HEK293 (cell line): ENCODE measurements at regions not wholly inside any gene's neighbourhood (a gene's known extent, or its start where the extent isn't known, plus 50 kb on each side); places are given as distances from the start of the nearest gene placed in this dataset.
"Not testable (repeated sequence)": the region's sequence is repeated elsewhere in the genome, so short reads cannot be mapped to it uniquely, and the experiment has no call there.

ENCODE experiments used
- CTCF ChIA-PET: fragments of 350-600 bp; formaldehyde crosslinking; extraction: SDS; loops from one replicate; lab custom pipeline; 2021; ENCODE audit warnings: antibody characterized with exemption; lab: Yijun Ruan, JAX
- POLR2A ChIA-PET: fragments of 300-600 bp; formaldehyde crosslinking; extraction: SDS; loops from one replicate; lab custom pipeline; 2020; ENCODE audit warnings: antibody characterized with exemption, inconsistent platforms; lab: Yijun Ruan, JAX
- H3K27ac ChIP-seq: fragments of 200-500 bp; sonication (Bioruptor generic); 2 replicates; pipeline ENCODE4 v1.5.1; 2014; ENCODE audit warnings: low read depth, low read length, control low read depth, inconsistent platforms; ENCODE audit errors: extremely low read depth
- H3K36me3 ChIP-seq, 2 experiments: fragments of 200-500 bp in 1 of 2; sonication (Bioruptor generic) in 1 of 2; 1 replicate in 1 of 2; 2 replicates in 1 of 2; pipeline ENCODE4 v1.5.1; 2014 to 2017; ENCODE audit warnings: inconsistent platforms in 2 of 2, low read length in 2 of 2; ENCODE audit not compliant: control insufficient read depth in 2 of 2, insufficient read depth in 1 of 2
- H3K4me1 ChIP-seq: fragments of 200-500 bp; sonication (Bioruptor generic); 2 replicates; pipeline ENCODE4 v1.5.1; 2014; ENCODE audit warnings: mild to moderate bottlenecking, low read length, inconsistent platforms; ENCODE audit not compliant: control insufficient read depth, insufficient read depth
- H3K4me3 ChIP-seq: 2 replicates; pipeline ENCODE4 v1.5.1; 2011; ENCODE audit warnings: low read depth, mild to moderate bottlenecking, control low read depth, low read length, moderate library complexity
- H3K9me3 ChIP-seq: fragments of 200-500 bp; sonication (Bioruptor generic); 2 replicates; pipeline ENCODE4 v1.5.1; 2014; ENCODE audit warnings: low read depth, low read length, inconsistent platforms; ENCODE audit not compliant: control insufficient read depth, insufficient read depth
- BCL6B ChIP-seq: fragments of 450-650 bp; formaldehyde crosslinking; IDR thresholded peaks from 2 replicates; pipeline ENCODE4 v1.5.1; 2017; ENCODE audit warnings: missing biosample characterization, missing genetic modification characterization
- ELK4 ChIP-seq: IDR thresholded peaks from 2 replicates; pipeline ENCODE4 v1.6.1; 2011; ENCODE audit warnings: mild to moderate bottlenecking, low read depth, low read length, borderline replicate concordance
- GFI1B ChIP-seq: fragments of 450-650 bp; formaldehyde crosslinking; IDR thresholded peaks from 2 replicates; pipeline ENCODE4 v1.5.1; 2016; ENCODE audit warnings: missing biosample characterization, missing genetic modification characterization
- KLF7 ChIP-seq: fragments of 450-650 bp; formaldehyde crosslinking; IDR thresholded peaks from 2 replicates; pipeline ENCODE4 v1.5.1; 2016; ENCODE audit warnings: missing biosample characterization, missing genetic modification characterization, borderline replicate concordance
- MEIS1 ChIP-seq: sonication (generic); formaldehyde crosslinking; IDR thresholded peaks from 2 replicates; pipeline ENCODE4 v1.8.1; 2022; ENCODE audit warnings: missing genetic modification reagents, mild to moderate bottlenecking, borderline replicate concordance
- MZF1 ChIP-seq: fragments of 450-650 bp; formaldehyde crosslinking; IDR thresholded peaks from 2 replicates; pipeline ENCODE4 v1.5.1; 2017; ENCODE audit warnings: missing biosample characterization, missing genetic modification characterization, borderline replicate concordance
- TRIM28 ChIP-seq: IDR thresholded peaks from 2 replicates; pipeline ENCODE4 v1.6.1; 2011; ENCODE audit warnings: low read length, control low read depth, borderline replicate concordance
- ZBTB20 ChIP-seq: fragments of 450-650 bp; formaldehyde crosslinking; IDR thresholded peaks from 2 replicates; pipeline ENCODE4 v1.5.1; 2016; ENCODE audit warnings: missing biosample characterization, missing genetic modification characterization
- ZNF174 ChIP-seq: fragments of 450-650 bp; formaldehyde crosslinking; IDR thresholded peaks from 2 replicates; pipeline ENCODE4 v1.5.0; 2017; ENCODE audit warnings: missing biosample characterization, mild to moderate bottlenecking, missing genetic modification characterization
- ZNF302 ChIP-seq: fragments of 450-650 bp; formaldehyde crosslinking; IDR thresholded peaks from 2 replicates; pipeline ENCODE4 v1.5.1; 2016; ENCODE audit warnings: missing biosample characterization, missing genetic modification characterization, low read depth
- ZNF324 ChIP-seq: fragments of 450-650 bp; formaldehyde crosslinking; IDR thresholded peaks from 2 replicates; pipeline ENCODE4 v1.5.1; 2016; ENCODE audit warnings: missing biosample characterization, missing genetic modification characterization
- ZNF521 ChIP-seq: fragments of 450-650 bp; formaldehyde crosslinking; IDR thresholded peaks from 2 replicates; pipeline ENCODE4 v1.5.1; 2017; ENCODE audit warnings: missing biosample characterization, mild to moderate bottlenecking, missing genetic modification characterization
- ZNF558 ChIP-seq: fragments of 450-650 bp; formaldehyde crosslinking; IDR thresholded peaks from 2 replicates; pipeline ENCODE4 v1.5.1; 2016; ENCODE audit warnings: missing biosample characterization, missing genetic modification characterization
- ZNF658 ChIP-seq: fragments of 450-650 bp; formaldehyde crosslinking; IDR thresholded peaks from 2 replicates; pipeline ENCODE4; 2016; ENCODE audit warnings: missing biosample characterization, missing genetic modification characterization
- ZNF777 ChIP-seq: fragments of 450-650 bp; formaldehyde crosslinking; IDR thresholded peaks from 2 replicates; pipeline ENCODE4 v1.5.1; 2017; ENCODE audit warnings: missing biosample characterization, missing genetic modification characterization, borderline replicate concordance
- ZNF791 ChIP-seq: fragments of 450-650 bp; formaldehyde crosslinking; IDR thresholded peaks from 2 replicates; pipeline ENCODE4 v1.5.1; 2016; ENCODE audit warnings: missing biosample characterization, missing genetic modification characterization
- ZSCAN18 ChIP-seq: fragments of 450-650 bp; formaldehyde crosslinking; IDR thresholded peaks from 2 replicates; pipeline ENCODE4 v1.5.1; 2016; ENCODE audit warnings: missing biosample characterization, missing genetic modification characterization
- ZXDB ChIP-seq: fragments of 450-650 bp; formaldehyde crosslinking; IDR thresholded peaks from 2 replicates; pipeline ENCODE4 v1.5.1; 2016; ENCODE audit warnings: missing biosample characterization, missing genetic modification characterization
- TF ChIP-seq, protein P1 (sequence below): fragments of 450-650 bp; formaldehyde crosslinking; IDR thresholded peaks from 2 replicates; pipeline ENCODE4 v1.5.1; 2016; ENCODE audit warnings: missing biosample characterization, missing genetic modification characterization
- TF ChIP-seq, protein P2 (sequence below): fragments of 450-650 bp; formaldehyde crosslinking; IDR thresholded peaks from 2 replicates; pipeline ENCODE4 v1.5.1; 2016; ENCODE audit warnings: missing biosample characterization, missing genetic modification characterization
- TF ChIP-seq, protein P3 (sequence below): fragments of 450-650 bp; formaldehyde crosslinking; IDR thresholded peaks from 2 replicates; pipeline ENCODE4 v1.5.1; 2017; ENCODE audit warnings: missing biosample characterization, missing genetic modification characterization
- TF ChIP-seq, protein P4 (sequence below): fragments of 450-650 bp; formaldehyde crosslinking; IDR thresholded peaks from 2 replicates; pipeline ENCODE4 v1.5.1; 2016; ENCODE audit warnings: missing biosample characterization, missing genetic modification characterization

DNA sequence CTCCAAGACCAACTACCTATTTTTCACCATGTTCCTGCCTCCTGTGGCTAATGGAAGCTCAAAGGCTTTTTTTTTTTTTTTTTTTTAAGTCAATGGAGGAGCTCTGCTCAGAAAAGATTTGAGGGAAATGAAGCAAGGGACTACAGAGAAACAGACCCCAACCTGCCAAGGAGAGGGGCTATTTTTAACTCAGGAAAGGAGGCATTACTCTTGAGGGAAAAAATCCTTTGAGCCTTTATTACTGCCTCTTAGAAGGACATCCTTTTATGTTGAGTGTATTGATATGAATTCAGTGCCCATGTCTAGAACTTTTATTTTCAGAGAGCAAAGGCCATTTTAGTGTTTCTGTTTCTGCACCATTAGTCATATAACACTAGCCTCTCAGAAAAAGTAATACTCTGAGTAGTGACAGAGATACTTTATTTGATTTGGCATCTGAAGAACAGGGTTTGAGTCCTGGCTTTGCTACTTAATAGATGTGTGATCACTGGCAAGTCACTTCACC lies 68.1 kb upstream of the PCDH8 start:
- POLR2A ChIA-PET: no interaction called here
- H3K4me3 ChIP-seq: no peak overlapping the region
- H3K36me3 ChIP-seq: no peaks in the 10 kb centered on the region
- CTCF ChIA-PET: no interaction called here
- no peak overlapping the region for H3K27ac ChIP-seq
- no peaks in the 10 kb centered on the region for H3K4me1 ChIP-seq
- no peaks in the 10 kb centered on the region for H3K9me3 ChIP-seq
- TF ChIP-seq ZNF791: no peak
- no peak for TF ChIP-seq BCL6B
- TF ChIP-seq GFI1B (tag by site-specific recombination): no peak
- no peak for TF ChIP-seq ZBTB20 (tag by site-specific recombination)
- no peak for TF ChIP-seq MEIS1
- TF ChIP-seq ZNF658 (tag by site-specific recombination): no peak
- no peak for TF ChIP-seq ZNF324 (tag by site-specific recombination)
- TF ChIP-seq ZNF174 (tag by site-specific recombination): no peak
- TF ChIP-seq ZNF521 (tag by site-specific recombination): no peak
- TF ChIP-seq, protein P1, sequence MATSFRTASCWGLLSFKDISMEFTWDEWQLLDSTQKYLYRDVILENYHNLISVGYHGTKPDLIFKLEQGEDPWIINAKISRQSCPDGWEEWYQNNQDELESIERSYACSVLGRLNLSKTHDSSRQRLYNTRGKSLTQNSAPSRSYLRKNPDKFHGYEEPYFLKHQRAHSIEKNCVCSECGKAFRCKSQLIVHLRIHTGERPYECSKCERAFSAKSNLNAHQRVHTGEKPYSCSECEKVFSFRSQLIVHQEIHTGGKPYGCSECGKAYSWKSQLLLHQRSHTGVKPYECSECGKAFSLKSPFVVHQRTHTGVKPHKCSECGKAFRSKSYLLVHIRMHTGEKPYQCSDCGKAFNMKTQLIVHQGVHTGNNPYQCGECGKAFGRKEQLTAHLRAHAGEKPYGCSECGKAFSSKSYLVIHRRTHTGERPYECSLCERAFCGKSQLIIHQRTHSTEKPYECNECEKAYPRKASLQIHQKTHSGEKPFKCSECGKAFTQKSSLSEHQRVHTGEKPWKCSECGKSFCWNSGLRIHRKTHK (tag by site-specific recombination): no peak
- TF ChIP-seq, protein P2, sequence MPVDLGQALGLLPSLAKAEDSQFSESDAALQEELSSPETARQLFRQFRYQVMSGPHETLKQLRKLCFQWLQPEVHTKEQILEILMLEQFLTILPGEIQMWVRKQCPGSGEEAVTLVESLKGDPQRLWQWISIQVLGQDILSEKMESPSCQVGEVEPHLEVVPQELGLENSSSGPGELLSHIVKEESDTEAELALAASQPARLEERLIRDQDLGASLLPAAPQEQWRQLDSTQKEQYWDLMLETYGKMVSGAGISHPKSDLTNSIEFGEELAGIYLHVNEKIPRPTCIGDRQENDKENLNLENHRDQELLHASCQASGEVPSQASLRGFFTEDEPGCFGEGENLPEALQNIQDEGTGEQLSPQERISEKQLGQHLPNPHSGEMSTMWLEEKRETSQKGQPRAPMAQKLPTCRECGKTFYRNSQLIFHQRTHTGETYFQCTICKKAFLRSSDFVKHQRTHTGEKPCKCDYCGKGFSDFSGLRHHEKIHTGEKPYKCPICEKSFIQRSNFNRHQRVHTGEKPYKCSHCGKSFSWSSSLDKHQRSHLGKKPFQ: no peak
- no peak for TF ChIP-seq TRIM28
- TF ChIP-seq ZNF558 (tag by site-specific recombination): no peak
- TF ChIP-seq, protein P3, sequence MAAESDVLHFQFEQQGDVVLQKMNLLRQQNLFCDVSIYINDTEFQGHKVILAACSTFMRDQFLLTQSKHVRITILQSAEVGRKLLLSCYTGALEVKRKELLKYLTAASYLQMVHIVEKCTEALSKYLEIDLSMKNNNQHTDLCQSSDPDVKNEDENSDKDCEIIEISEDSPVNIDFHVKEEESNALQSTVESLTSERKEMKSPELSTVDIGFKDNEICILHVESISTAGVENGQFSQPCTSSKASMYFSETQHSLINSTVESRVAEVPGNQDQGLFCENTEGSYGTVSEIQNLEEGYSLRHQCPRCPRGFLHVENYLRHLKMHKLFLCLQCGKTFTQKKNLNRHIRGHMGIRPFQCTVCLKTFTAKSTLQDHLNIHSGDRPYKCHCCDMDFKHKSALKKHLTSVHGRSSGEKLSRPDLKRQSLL (tag by site-specific recombination): no peak
- TF ChIP-seq MZF1: no peak
- TF ChIP-seq, protein P4, sequence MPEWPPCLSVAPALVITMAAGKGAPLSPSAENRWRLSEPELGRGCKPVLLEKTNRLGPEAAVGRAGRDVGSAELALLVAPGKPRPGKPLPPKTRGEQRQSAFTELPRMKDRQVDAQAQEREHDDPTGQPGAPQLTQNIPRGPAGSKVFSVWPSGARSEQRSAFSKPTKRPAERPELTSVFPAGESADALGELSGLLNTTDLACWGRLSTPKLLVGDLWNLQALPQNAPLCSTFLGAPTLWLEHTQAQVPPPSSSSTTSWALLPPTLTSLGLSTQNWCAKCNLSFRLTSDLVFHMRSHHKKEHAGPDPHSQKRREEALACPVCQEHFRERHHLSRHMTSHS (tag by site-specific recombination): no peak
- no peak for TF ChIP-seq ZNF302 (tag by site-specific recombination)
- no peak for TF ChIP-seq ZNF777

DNA sequence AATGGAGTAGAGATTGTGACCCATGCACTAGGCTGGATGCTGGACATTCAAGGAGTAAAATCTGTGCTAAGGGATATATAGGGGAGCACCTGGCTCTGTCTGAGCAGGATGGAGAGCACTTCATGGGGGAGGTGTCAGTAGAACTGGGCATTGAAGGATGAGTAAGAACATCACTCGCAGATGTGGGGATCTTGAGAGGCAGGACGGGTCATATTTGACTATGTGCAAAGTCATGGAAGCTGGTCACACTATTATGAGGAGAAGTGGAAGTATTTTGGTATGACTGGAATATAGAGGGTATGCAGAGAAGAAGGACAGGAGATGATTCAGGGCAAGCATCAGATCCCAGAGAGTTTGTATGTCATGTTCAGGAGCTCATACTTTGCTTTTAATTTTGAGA lies 62.9 kb upstream of the PCDH8 start:
- Histone ChIP-seq H3K27ac (no peak overlapping the region), H3K9me3 (no peaks in the 10 kb centered on the region), H3K36me3 (no peaks in the 10 kb centered on the region), H3K4me3 (no peak overlapping the region), H3K4me1 (no peaks in the 10 kb centered on the region)
- TF ChIP-seq KLF7 (tag by site-specific recombination) (no peak), ZXDB (tag by site-specific recombination) (no peak), ELK4 (no peak), ZSCAN18 (tag by site-specific recombination) (no peak), ZNF324 (tag by site-specific recombination) (no peak)
- ChIA-PET CTCF (interaction anchor here (0.6 kb wide), 1 partner anchor 11 kb away, joined by 3 read pairs; no protein-coding TSS in a partner anchor), POLR2A (no interaction called here)

DNA sequence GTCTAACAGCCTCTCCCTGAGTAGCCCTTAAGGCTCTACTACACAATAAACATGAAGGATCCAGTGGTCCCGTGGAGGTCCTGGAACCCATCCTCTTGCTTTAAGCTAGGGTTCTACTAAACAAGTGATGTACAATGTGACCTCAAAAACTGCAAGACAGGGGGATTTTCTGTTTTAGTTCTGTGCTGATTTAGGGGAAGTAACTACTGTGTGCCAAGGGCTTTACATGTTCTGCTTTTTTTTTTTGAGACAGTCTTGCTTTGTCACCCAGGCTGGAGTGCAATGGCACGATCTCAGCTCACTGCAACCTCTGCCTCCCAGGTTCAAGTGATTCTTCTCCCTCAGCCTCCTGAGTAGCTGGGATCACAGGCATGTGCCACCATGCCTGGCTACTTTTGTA lies 61.9 kb upstream of the PCDH8 start:
- H3K36me3 ChIP-seq, H3K9me3 ChIP-seq, H3K4me3 ChIP-seq, H3K27ac ChIP-seq, POLR2A ChIA-PET, H3K4me1 ChIP-seq: not testable (repeated sequence)
- CTCF ChIA-PET: interaction anchor here (1.6 kb wide), 1 partner anchor 13 kb away, joined by 5 read pairs; no protein-coding TSS in a partner anchor
